Mucosa of descending colon (tissue), 3 donors: ENCODE measurements at regions not wholly inside any gene's neighbourhood (a gene's known extent, or its start where the extent isn't known, plus 50 kb on each side); places are given as distances from the start of the nearest gene placed in this dataset.

Experiments
- ATAC-seq: fragments of 200-7000 bp; cut with Tn5 transposase; one replicate; pipeline ENCODE4 v1.9.1; 2020; ENCODE audit warnings: mild to moderate bottlenecking, moderate library complexity
- DNase-seq, 3 donors: peaks; one replicate each; pipeline ENCODE4 v3.0.0-alpha.2; 2020
- H3K36me3 ChIP-seq: fragments of 200-600 bp; one replicate; pipeline ENCODE4 v1.8.0; 2021; ENCODE audit warnings: low read depth, mild to moderate bottlenecking
- H3K4me1 ChIP-seq: fragments of 200-600 bp; one replicate; pipeline ENCODE4 v1.8.0; 2021; ENCODE audit warnings: low read depth, mild to moderate bottlenecking
- H3K4me3 ChIP-seq: fragments of 200-600 bp; one replicate; pipeline ENCODE4 v1.8.0; 2021; ENCODE audit warnings: mild to moderate bottlenecking
- H3K9me3 ChIP-seq: fragments of 200-600 bp; one replicate; pipeline ENCODE4 v1.8.0; 2021; ENCODE audit warnings: mild to moderate bottlenecking
- CTCF ChIP-seq: fragments of 200-600 bp; IDR thresholded peaks from one replicate; pipeline ENCODE4 v1.8.0; 2022; ENCODE audit warnings: antibody characterized with exemption, mild to moderate bottlenecking
- intact Hi-C, 2 donors: fragments of 100-400 bp; cut with DNase I in 1 of 2; cut with micrococcal nuclease in 1 of 2; formaldehyde crosslinking; loops; one replicate each; pipeline versions ENCODE4 v1.11.0 to v1.11.1; 2022; cut with DNase I, micrococcal nuclease
- donor health status: DM: no; HTN: no; CAD: no; lungs with moderate emphysema.
- donor health status: DM: no; HTN: no; CAD: no.
- donor health status: DM: no; HTN: yes; CAD: no.

GRCh38 chr6:43891072-43891870, 121.3 kb downstream of the VEGFA start:
- DNase-seq, result no peak
- no peak for ATAC-seq
- TF ChIP-seq CTCF, result no peak
- Histone ChIP-seq H3K9me3 (no peaks in the 10 kb centered on the region), H3K4me1 (no peaks in the 10 kb centered on the region), H3K36me3 (no peaks in the 10 kb centered on the region), H3K4me3 (no peak overlapping the region)
- intact Hi-C loops, result no loop called here

- H3K4me3 ChIP-seq, result no peak overlapping the region
- H3K4me1 ChIP-seq, result no peaks in the 10 kb centered on the region
- H3K9me3 ChIP-seq, result no peaks in the 10 kb centered on the region
- intact Hi-C loops, result no loop called here
- DNase-seq, result no peak
- no peak for TF ChIP-seq CTCF
- no peaks in the 10 kb centered on the region for H3K36me3 ChIP-seq
- ATAC-seq, result no peak
Measured at GRCh38 chr6:43890197-43891062, 120.4 kb downstream of the VEGFA start.

- Histone ChIP-seq H3K4me3 (no peak overlapping the region), H3K4me1 (no peaks in the 10 kb centered on the region), H3K36me3 (no peaks in the 10 kb centered on the region), H3K9me3 (no peaks in the 10 kb centered on the region)
- ATAC-seq (peak; percentile 16), DNase-seq (no peak)
- no peak for TF ChIP-seq CTCF
- intact Hi-C loops, result no loop called here
Measured at GRCh38 chr6:43887906-43888683, 118.1 kb downstream of the VEGFA start.

GRCh38 chr6:43887340-43887858, 117.4 kb downstream of the VEGFA start:
- Histone ChIP-seq H3K9me3 (no peaks in the 10 kb centered on the region), H3K4me1 (no peaks in the 10 kb centered on the region), H3K36me3 (no peaks in the 10 kb centered on the region), H3K4me3 (no peak overlapping the region)
- TF ChIP-seq CTCF, result no peak
- intact Hi-C loops, result no loop called here
- no peak for DNase-seq
- ATAC-seq, result no peak

- intact Hi-C loops, result no loop called here
- no peaks in the 10 kb centered on the region for H3K36me3 ChIP-seq
- no peak for DNase-seq
- no peak for ATAC-seq
- H3K4me1 ChIP-seq, result no peaks in the 10 kb centered on the region
- TF ChIP-seq CTCF, result no peak
- no peak overlapping the region for H3K4me3 ChIP-seq
- H3K9me3 ChIP-seq, result no peaks in the 10 kb centered on the region
Measured at GRCh38 chr6:43886717-43887339, 116.8 kb downstream of the VEGFA start.
